ENCODE measurements at regions not wholly inside any gene's neighbourhood (a gene's known extent, or its start where the extent isn't known, plus 50 kb on each side); places are given as distances from the start of the nearest gene placed in this dataset.

DNA sequence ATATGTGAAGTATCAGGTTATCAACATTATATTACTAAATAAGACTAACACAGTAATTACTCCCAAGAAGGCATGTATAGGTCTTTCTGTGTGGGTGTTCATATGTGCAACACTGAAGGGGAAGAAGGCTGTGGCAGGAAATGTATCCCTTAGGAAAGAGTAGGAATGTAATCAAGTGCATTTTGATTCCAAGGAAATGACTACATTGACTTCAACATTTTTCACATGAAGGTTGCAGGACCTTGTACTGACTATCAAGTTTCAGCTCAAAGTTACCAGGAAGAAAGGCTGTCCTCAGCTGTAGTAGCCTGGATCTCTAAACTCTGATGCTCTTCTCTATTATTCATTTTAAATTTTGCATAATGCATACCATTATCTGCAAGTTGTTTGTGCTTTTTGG is 680.8 kb downstream of the NYAP2 start (continued):
- TF ChIP-seq REST (IDR thresholded peaks at IDR 0.05; ENCODE audit: unreplicated experiment): no peak
- TF ChIP-seq, protein P1, sequence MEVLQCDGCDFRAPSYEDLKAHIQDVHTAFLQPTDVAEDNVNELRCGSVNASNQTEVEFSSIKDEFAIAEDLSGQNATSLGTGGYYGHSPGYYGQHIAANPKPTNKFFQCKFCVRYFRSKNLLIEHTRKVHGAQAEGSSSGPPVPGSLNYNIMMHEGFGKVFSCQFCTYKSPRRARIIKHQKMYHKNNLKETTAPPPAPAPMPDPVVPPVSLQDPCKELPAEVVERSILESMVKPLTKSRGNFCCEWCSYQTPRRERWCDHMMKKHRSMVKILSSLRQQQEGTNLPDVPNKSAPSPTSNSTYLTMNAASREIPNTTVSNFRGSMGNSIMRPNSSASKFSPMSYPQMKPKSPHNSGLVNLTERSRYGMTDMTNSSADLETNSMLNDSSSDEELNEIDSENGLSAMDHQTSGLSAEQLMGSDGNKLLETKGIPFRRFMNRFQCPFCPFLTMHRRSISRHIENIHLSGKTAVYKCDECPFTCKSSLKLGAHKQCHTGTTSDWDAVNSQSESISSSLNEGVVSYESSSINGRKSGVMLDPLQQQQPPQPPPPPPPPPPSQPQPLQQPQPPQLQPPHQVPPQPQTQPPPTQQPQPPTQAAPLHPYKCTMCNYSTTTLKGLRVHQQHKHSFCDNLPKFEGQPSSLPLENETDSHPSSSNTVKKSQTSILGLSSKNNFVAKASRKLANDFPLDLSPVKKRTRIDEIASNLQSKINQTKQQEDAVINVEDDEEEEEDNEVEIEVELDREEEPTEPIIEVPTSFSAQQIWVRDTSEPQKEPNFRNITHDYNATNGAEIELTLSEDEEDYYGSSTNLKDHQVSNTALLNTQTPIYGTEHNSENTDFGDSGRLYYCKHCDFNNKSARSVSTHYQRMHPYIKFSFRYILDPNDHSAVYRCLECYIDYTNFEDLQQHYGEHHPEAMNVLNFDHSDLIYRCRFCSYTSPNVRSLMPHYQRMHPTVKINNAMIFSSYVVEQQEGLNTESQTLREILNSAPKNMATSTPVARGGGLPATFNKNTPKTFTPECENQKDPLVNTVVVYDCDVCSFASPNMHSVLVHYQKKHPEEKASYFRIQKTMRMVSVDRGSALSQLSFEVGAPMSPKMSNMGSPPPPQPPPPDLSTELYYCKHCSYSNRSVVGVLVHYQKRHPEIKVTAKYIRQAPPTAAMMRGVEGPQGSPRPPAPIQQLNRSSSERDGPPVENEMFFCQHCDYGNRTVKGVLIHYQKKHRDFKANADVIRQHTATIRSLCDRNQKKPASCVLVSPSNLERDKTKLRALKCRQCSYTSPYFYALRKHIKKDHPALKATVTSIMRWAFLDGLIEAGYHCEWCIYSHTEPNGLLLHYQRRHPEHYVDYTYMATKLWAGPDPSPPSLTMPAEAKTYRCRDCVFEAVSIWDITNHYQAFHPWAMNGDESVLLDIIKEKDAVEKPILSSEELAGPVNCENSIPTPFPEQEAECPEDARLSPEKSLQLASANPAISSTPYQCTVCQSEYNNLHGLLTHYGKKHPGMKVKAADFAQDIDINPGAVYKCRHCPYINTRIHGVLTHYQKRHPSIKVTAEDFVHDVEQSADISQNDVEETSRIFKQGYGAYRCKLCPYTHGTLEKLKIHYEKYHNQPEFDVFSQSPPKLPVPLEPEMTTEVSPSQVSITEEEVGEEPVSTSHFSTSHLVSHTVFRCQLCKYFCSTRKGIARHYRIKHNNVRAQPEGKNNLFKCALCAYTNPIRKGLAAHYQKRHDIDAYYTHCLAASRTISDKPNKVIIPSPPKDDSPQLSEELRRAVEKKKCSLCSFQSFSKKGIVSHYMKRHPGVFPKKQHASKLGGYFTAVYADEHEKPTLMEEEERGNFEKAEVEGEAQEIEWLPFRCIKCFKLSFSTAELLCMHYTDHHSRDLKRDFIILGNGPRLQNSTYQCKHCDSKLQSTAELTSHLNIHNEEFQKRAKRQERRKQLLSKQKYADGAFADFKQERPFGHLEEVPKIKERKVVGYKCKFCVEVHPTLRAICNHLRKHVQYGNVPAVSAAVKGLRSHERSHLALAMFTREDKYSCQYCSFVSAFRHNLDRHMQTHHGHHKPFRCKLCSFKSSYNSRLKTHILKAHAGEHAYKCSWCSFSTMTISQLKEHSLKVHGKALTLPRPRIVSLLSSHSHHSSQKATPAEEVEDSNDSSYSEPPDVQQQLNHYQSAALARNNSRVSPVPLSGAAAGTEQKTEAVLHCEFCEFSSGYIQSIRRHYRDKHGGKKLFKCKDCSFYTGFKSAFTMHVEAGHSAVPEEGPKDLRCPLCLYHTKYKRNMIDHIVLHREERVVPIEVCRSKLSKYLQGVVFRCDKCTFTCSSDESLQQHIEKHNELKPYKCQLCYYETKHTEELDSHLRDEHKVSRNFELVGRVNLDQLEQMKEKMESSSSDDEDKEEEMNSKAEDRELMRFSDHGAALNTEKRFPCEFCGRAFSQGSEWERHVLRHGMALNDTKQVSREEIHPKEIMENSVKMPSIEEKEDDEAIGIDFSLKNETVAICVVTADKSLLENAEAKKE (CRISPR knock-in tag; IDR thresholded peaks at IDR 0.05): no peak

DNA sequence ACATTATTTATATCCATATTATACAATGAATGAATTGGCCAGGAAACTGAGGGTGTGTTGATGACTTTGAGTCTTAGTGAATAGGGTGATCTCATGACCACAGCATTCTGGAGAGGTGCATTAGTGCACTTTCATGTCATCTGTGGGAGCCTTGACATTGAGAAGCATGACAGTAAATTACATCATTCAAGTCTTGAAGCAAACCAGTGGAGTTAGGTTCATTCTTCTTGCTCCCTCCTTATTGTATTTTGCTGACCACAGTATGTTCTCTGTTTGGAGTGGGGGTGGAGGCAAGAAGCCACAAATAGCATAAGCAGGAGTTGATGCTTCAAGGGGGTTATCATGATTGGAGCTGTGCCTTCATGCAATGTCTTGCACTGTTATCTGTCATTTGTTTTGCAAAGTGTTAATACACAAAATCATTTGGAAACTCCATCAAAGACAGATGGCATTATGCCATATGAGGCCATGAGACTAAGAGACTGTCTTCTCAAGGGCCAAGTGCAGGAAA is 680.2 kb downstream of the NYAP2 start:
- no peak overlapping the region for H3K27ac ChIP-seq (ENCODE audit: low read depth)
- TF ChIP-seq EZH2phosphoT487 (IDR thresholded peaks at IDR 0.05; ENCODE audit: unreplicated experiment) (no peak), ETS1 (IDR thresholded peaks at IDR 0.05) (no peak)
- TF ChIP-seq, protein P1 (CRISPR knock-in tag; IDR thresholded peaks at IDR 0.05): no peak

More for the DNA sequence above, 680.2 kb downstream of the NYAP2 start:
- no peak overlapping the region for H2AFZ ChIP-seq
- no peaks in the 10 kb centered on the region for H4K20me1 ChIP-seq (replicated peaks; ENCODE audit: insufficient read depth)
- Mint-ChIP-seq H3K36me3 (ENCODE audit: low read depth) (peaks cover 5% of the 10 kb centered on the region; the same call in 2 of the 3 replicates), H3K4me3 (no peak overlapping the region), H3K27ac (no peak overlapping the region), H3K9me3 (peaks cover 15% of the 10 kb centered on the region), H3K27me3 (ENCODE audit: insufficient read depth, low read depth, poor library complexity) (no peaks in the 10 kb centered on the region), H3K4me1 (no peaks in the 10 kb centered on the region)
- ATAC-seq (no peak), DNase-seq (ENCODE audit: low spot score) (no peak)
- H3K4me2 ChIP-seq: no peak overlapping the region
- H3K36me3 ChIP-seq (ENCODE audit: insufficient read depth): no peaks in the 10 kb centered on the region
- no peaks in the 10 kb centered on the region for H3K27me3 ChIP-seq (ENCODE audit: insufficient read depth)
- no peaks in the 10 kb centered on the region for H3F3A ChIP-seq (replicated peaks; ENCODE audit: low read depth)
- H3K79me2 ChIP-seq (replicated peaks; ENCODE audit: insufficient read depth): no peaks in the 10 kb centered on the region
- no peaks in the 10 kb centered on the region; the same call in 1 of the 2 replicates for H3K9me2 ChIP-seq (ENCODE audit: insufficient read depth)
- 0 out of 2 replicates have a peak, but pooled peaks cover 3% of the 10 kb centered on the region for H3K4me1 ChIP-seq (ENCODE audit: insufficient read depth)
- H3K4me3 ChIP-seq: no peak overlapping the region
